SJSA1 (cell line): ENCODE measurements at regions not wholly inside any gene's neighbourhood (a gene's known extent, or its start where the extent isn't known, plus 50 kb on each side); places are given as distances from the start of the nearest gene placed in this dataset.

Source experiments
- DNase-seq, 2 experiments: peaks; one replicate each; pipeline ENCODE4 v3.0.0-alpha.2; 2015 to 2020; ENCODE audit warnings: low spot score in 2 of 2, low read depth in 1 of 2
- H3K27ac ChIP-seq: fragments of 250-450 bp; sonication (Bioruptor Pico); 2 replicates; pipeline ENCODE4 v1.5.1; 2020; ENCODE audit warnings: mild to moderate bottlenecking, moderate library complexity
- H3K27me3 ChIP-seq: fragments of 250-450 bp; sonication (Bioruptor Pico); replicated peaks from 2 replicates; pipeline ENCODE4 v1.5.1; 2020; ENCODE audit warnings: mild to moderate bottlenecking, moderate library complexity
- H3K36me3 ChIP-seq: fragments of 250-450 bp; sonication (Bioruptor Pico); 2 replicates; pipeline ENCODE4 v1.5.1; 2020; ENCODE audit warnings: mild to moderate bottlenecking
- H3K4me1 ChIP-seq: fragments of 250-450 bp; sonication (Bioruptor Pico); replicated peaks from 2 replicates; pipeline ENCODE4 v1.6.1; 2021; ENCODE audit warnings: mild to moderate bottlenecking
- H3K4me3 ChIP-seq: fragments of 250-450 bp; sonication (Bioruptor Pico); 2 replicates; pipeline ENCODE4 v1.5.1; 2020; ENCODE audit warnings: mild to moderate bottlenecking
- H3K9me3 ChIP-seq: fragments of 250-450 bp; sonication (Bioruptor Pico); replicated peaks from 2 replicates; pipeline ENCODE4 v1.5.1; 2020; ENCODE audit warnings: mild to moderate bottlenecking

- no peak for DNase-seq
These were observed 491.6 kb downstream of the TOX3 start for GRCh38 chr16:52055381-52055780.

GRCh38 chr16:52054326-52054725, 492.6 kb downstream of the TOX3 start:
- H3K4me3 ChIP-seq = no peak overlapping the region
- no peaks in the 10 kb centered on the region for H3K4me1 ChIP-seq
- DNase-seq = no peak
- H3K36me3 ChIP-seq = no peaks in the 10 kb centered on the region
- H3K9me3 ChIP-seq = no peaks in the 10 kb centered on the region
- H3K27ac ChIP-seq = no peak overlapping the region
- H3K27me3 ChIP-seq = no peaks in the 10 kb centered on the region

More at GRCh38 chr16:52055381-52055780, 491.6 kb downstream of the TOX3 start:
- H3K27me3 ChIP-seq = no peaks in the 10 kb centered on the region
- H3K4me1 ChIP-seq = no peaks in the 10 kb centered on the region
- no peak overlapping the region for H3K27ac ChIP-seq
- no peaks in the 10 kb centered on the region for H3K36me3 ChIP-seq
- no peaks in the 10 kb centered on the region for H3K9me3 ChIP-seq
- H3K4me3 ChIP-seq = no peak overlapping the region

GRCh38 chr16:52052818-52053217, 494.1 kb downstream of the TOX3 start:
- H3K27me3 ChIP-seq = no peaks in the 10 kb centered on the region
- H3K36me3 ChIP-seq = no peaks in the 10 kb centered on the region
- H3K4me3 ChIP-seq = no peak overlapping the region
- no peak overlapping the region for H3K27ac ChIP-seq
- DNase-seq = no peak
- H3K4me1 ChIP-seq = no peaks in the 10 kb centered on the region
- no peaks in the 10 kb centered on the region for H3K9me3 ChIP-seq

- H3K36me3 ChIP-seq = no peaks in the 10 kb centered on the region
- DNase-seq = no peak
- no peaks in the 10 kb centered on the region for H3K9me3 ChIP-seq
- H3K27me3 ChIP-seq = no peaks in the 10 kb centered on the region
- no peak overlapping the region for H3K27ac ChIP-seq
- H3K4me1 ChIP-seq = no peaks in the 10 kb centered on the region
- no peak overlapping the region for H3K4me3 ChIP-seq
These were observed 495.4 kb downstream of the TOX3 start for GRCh38 chr16:52051414-52052172.

GRCh38 chr16:52050418-52050817, 496.5 kb downstream of the TOX3 start:
- no peaks in the 10 kb centered on the region for H3K4me1 ChIP-seq
- no peaks in the 10 kb centered on the region for H3K9me3 ChIP-seq
- DNase-seq = no peak
- no peak overlapping the region for H3K27ac ChIP-seq
- no peaks in the 10 kb centered on the region for H3K27me3 ChIP-seq
- no peak overlapping the region for H3K4me3 ChIP-seq
- H3K36me3 ChIP-seq = no peaks in the 10 kb centered on the region

GRCh38 chr16:52035436-52035835, 511.5 kb downstream of the TOX3 start:
- no peak overlapping the region for H3K4me3 ChIP-seq
- H3K36me3 ChIP-seq = no peaks in the 10 kb centered on the region
- no peaks in the 10 kb centered on the region for H3K27me3 ChIP-seq
- no peak overlapping the region for H3K27ac ChIP-seq
- no peak for DNase-seq
- H3K4me1 ChIP-seq = 0 out of 2 replicates have a peak, but pooled peaks cover 3% of the 10 kb centered on the region
- H3K9me3 ChIP-seq = no peaks in the 10 kb centered on the region

- Histone ChIP-seq H3K4me3 (no peak overlapping the region), H3K4me1 (0 out of 2 replicates have a peak, but pooled peaks cover 3% of the 10 kb centered on the region), H3K27me3 (no peaks in the 10 kb centered on the region), H3K9me3 (no peaks in the 10 kb centered on the region), H3K27ac (no peak overlapping the region), H3K36me3 (no peaks in the 10 kb centered on the region)
- no peak for DNase-seq
These were observed 512.1 kb downstream of the TOX3 start for GRCh38 chr16:52034830-52035229.

- no peaks in the 10 kb centered on the region for H3K36me3 ChIP-seq
- H3K27me3 ChIP-seq = no peaks in the 10 kb centered on the region
- H3K4me1 ChIP-seq = 0 out of 2 replicates have a peak, but pooled peaks cover 3% of the 10 kb centered on the region
- no peaks in the 10 kb centered on the region for H3K9me3 ChIP-seq
- H3K4me3 ChIP-seq = no peak overlapping the region
- no peak overlapping the region for H3K27ac ChIP-seq
- DNase-seq = no peak
These were observed 513.0 kb downstream of the TOX3 start for GRCh38 chr16:52033992-52034391.

GRCh38 chr16:52022980-52023379, 524.0 kb downstream of the TOX3 start:
- Histone ChIP-seq H3K4me3 (no peak overlapping the region), H3K27me3 (no peaks in the 10 kb centered on the region), H3K36me3 (no peaks in the 10 kb centered on the region), H3K4me1 (no peaks in the 10 kb centered on the region), H3K9me3 (no peaks in the 10 kb centered on the region), H3K27ac (no peak overlapping the region)
- DNase-seq = no peak

GRCh38 chr16:52022177-52022576, 524.8 kb downstream of the TOX3 start:
- no peaks in the 10 kb centered on the region for H3K9me3 ChIP-seq
- no peaks in the 10 kb centered on the region for H3K36me3 ChIP-seq
- H3K27me3 ChIP-seq = no peaks in the 10 kb centered on the region
- no peaks in the 10 kb centered on the region for H3K4me1 ChIP-seq
- no peak for DNase-seq
- no peak overlapping the region for H3K27ac ChIP-seq
- H3K4me3 ChIP-seq = no peak overlapping the region

GRCh38 chr16:52016387-52016786, 530.6 kb downstream of the TOX3 start:
- Histone ChIP-seq H3K27ac (no peak overlapping the region), H3K4me1 (no peaks in the 10 kb centered on the region), H3K4me3 (no peak overlapping the region), H3K27me3 (no peaks in the 10 kb centered on the region), H3K9me3 (no peaks in the 10 kb centered on the region), H3K36me3 (no peaks in the 10 kb centered on the region)
- no peak for DNase-seq

GRCh38 chr16:52005551-52005950, 541.4 kb downstream of the TOX3 start:
- H3K27ac ChIP-seq = no peak overlapping the region
- H3K9me3 ChIP-seq = no peaks in the 10 kb centered on the region
- H3K27me3 ChIP-seq = no peaks in the 10 kb centered on the region
- no peak for DNase-seq
- H3K36me3 ChIP-seq = no peaks in the 10 kb centered on the region
- no peaks in the 10 kb centered on the region for H3K4me1 ChIP-seq
- H3K4me3 ChIP-seq = no peak overlapping the region

GRCh38 chr16:52004343-52004742, 542.6 kb downstream of the TOX3 start:
- Histone ChIP-seq H3K4me1 (no peaks in the 10 kb centered on the region), H3K27me3 (no peaks in the 10 kb centered on the region), H3K36me3 (no peaks in the 10 kb centered on the region), H3K4me3 (no peak overlapping the region), H3K27ac (no peak overlapping the region), H3K9me3 (no peaks in the 10 kb centered on the region)
- no peak for DNase-seq

GRCh38 chr16:52002026-52002425, 544.9 kb downstream of the TOX3 start:
- H3K27me3 ChIP-seq = no peaks in the 10 kb centered on the region

GRCh38 chr16:51996516-51996915, 550.4 kb downstream of the TOX3 start:
- H3K27ac ChIP-seq = no peak overlapping the region
- DNase-seq = no peak
- H3K9me3 ChIP-seq = no peaks in the 10 kb centered on the region
- H3K4me3 ChIP-seq = no peak overlapping the region
- H3K4me1 ChIP-seq = no peaks in the 10 kb centered on the region
- no peaks in the 10 kb centered on the region for H3K27me3 ChIP-seq
- H3K36me3 ChIP-seq = no peaks in the 10 kb centered on the region

More at GRCh38 chr16:52002026-52002425, 544.9 kb downstream of the TOX3 start:
- Histone ChIP-seq H3K9me3 (no peaks in the 10 kb centered on the region), H3K4me3 (no peak overlapping the region), H3K4me1 (no peaks in the 10 kb centered on the region), H3K27ac (no peak overlapping the region), H3K36me3 (no peaks in the 10 kb centered on the region)
- DNase-seq = no peak
